ENCODE measurements at regions not wholly inside any gene's neighbourhood (a gene's known extent, or its start where the extent isn't known, plus 50 kb on each side); places are given as distances from the start of the nearest gene placed in this dataset.

GRCh38 chr2:15688924-15689568, 97.4 kb downstream of the DDX1 start:
- ATAC-seq: no peak
- ChIA-PET POLR2A (no interaction called here), CTCF (no interaction called here)
- no peak for FAIRE-seq
- H3K4me1 ChIP-seq: no peaks in the 10 kb centered on the region
- DNase-seq (ENCODE audit: low read depth in 1 of 2, low spot score in 1 of 2): no peak
- no peaks in the 10 kb centered on the region for H3K9me3 ChIP-seq
- no peak overlapping the region for H3K4me3 ChIP-seq
- H3K27ac ChIP-seq: no peak overlapping the region
- no peak overlapping the region for H3K4me2 ChIP-seq
- TF ChIP-seq TFCP2L1 (CRISPR knock-in tag; IDR thresholded peaks at IDR 0.05) (no peak), NPAS2 (CRISPR knock-in tag; IDR thresholded peaks at IDR 0.05; ENCODE audit: borderline replicate concordance) (no peak), ZC3H11A (IDR thresholded peaks at IDR 0.05) (no peak), RFX5 (IDR thresholded peaks at IDR 0.05) (no peak), MAZ (IDR thresholded peaks at IDR 0.05; ENCODE audit: borderline replicate concordance, low read depth, low read length) (no peak), ESRRA (IDR thresholded peaks at IDR 0.05; ENCODE audit: borderline replicate concordance, low read length) (no peak), EHF (CRISPR knock-in tag; IDR thresholded peaks at IDR 0.05) (no peak), HEYL (CRISPR knock-in tag; IDR thresholded peaks at IDR 0.05) (no peak), CHD4 (IDR thresholded peaks at IDR 0.05; ENCODE audit: borderline replicate concordance) (no peak), KDM1A (IDR thresholded peaks at IDR 0.05; ENCODE audit: low read depth) (no peak), SMC3 (IDR thresholded peaks at IDR 0.05) (no peak), RNF2 (IDR thresholded peaks at IDR 0.05; ENCODE audit: borderline replicate concordance, low read depth) (no peak), HDAC2 (IDR thresholded peaks at IDR 0.05) (no peak), PBX3 (IDR thresholded peaks at IDR 0.05) (no peak), NFE2L2 (conservative IDR thresholded peaks at IDR 0.05; ENCODE audit: low read length) (no peak)
- TF ChIP-seq, protein P1, sequence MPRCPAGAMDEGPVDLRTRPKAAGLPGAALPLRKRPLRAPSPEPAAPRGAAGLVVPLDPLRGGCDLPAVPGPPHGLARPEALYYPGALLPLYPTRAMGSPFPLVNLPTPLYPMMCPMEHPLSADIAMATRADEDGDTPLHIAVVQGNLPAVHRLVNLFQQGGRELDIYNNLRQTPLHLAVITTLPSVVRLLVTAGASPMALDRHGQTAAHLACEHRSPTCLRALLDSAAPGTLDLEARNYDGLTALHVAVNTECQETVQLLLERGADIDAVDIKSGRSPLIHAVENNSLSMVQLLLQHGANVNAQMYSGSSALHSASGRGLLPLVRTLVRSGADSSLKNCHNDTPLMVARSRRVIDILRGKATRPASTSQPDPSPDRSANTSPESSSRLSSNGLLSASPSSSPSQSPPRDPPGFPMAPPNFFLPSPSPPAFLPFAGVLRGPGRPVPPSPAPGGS (IDR thresholded peaks at IDR 0.05): no peak
- TF ChIP-seq, protein P2, sequence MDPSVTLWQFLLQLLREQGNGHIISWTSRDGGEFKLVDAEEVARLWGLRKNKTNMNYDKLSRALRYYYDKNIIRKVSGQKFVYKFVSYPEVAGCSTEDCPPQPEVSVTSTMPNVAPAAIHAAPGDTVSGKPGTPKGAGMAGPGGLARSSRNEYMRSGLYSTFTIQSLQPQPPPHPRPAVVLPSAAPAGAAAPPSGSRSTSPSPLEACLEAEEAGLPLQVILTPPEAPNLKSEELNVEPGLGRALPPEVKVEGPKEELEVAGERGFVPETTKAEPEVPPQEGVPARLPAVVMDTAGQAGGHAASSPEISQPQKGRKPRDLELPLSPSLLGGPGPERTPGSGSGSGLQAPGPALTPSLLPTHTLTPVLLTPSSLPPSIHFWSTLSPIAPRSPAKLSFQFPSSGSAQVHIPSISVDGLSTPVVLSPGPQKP (IDR thresholded peaks at IDR 0.05; ENCODE audit: low read depth, low read length): no peak
- 26% methylated on average over 8 of the region's 8 CpGs for WGBS (ENCODE audit: missing lambda C conversion rate)

DNA sequence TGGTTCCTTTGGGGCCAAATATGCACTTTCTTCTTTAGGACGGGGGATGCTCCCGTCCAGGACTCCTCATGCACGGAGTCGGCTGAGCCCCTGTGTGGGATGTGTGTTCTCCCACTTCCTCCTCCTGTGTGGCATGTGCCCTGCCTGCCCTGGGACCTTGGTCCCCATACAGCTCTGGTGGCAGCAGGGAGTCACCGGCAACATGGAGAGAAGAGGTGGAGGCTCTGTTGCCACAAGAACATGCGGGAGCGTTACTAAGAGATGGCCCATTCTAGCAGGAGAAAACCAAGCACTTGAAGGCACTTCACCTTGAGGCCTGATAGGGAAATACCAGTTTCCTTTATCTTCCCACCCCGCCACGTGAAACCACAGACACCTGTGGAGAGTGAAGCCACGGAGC, 98.0 kb downstream of the DDX1 start:
- Histone ChIP-seq H3K4me1 (no peaks in the 10 kb centered on the region), H3K9me3 (no peaks in the 10 kb centered on the region), H3K4me3 (no peak overlapping the region), H3K27ac (no peak overlapping the region), H3K4me2 (no peak overlapping the region)
- no peak for TF ChIP-seq RAD21 (conservative IDR thresholded peaks at IDR 0.05 in 1 of 2, IDR thresholded peaks at IDR 0.05 in 1 of 2)
- no peak for TF ChIP-seq ZC3H11A (IDR thresholded peaks at IDR 0.05)
- no peak for ATAC-seq
- FAIRE-seq: no peak
- POLR2A ChIA-PET: no interaction called here
- 66% methylated on average over 10 of the region's 10 CpGs for WGBS (ENCODE audit: missing lambda C conversion rate)
- CTCF ChIA-PET: no interaction called here
- DNase-seq (ENCODE audit: low read depth in 1 of 2, low spot score in 1 of 2): no peak

DNA sequence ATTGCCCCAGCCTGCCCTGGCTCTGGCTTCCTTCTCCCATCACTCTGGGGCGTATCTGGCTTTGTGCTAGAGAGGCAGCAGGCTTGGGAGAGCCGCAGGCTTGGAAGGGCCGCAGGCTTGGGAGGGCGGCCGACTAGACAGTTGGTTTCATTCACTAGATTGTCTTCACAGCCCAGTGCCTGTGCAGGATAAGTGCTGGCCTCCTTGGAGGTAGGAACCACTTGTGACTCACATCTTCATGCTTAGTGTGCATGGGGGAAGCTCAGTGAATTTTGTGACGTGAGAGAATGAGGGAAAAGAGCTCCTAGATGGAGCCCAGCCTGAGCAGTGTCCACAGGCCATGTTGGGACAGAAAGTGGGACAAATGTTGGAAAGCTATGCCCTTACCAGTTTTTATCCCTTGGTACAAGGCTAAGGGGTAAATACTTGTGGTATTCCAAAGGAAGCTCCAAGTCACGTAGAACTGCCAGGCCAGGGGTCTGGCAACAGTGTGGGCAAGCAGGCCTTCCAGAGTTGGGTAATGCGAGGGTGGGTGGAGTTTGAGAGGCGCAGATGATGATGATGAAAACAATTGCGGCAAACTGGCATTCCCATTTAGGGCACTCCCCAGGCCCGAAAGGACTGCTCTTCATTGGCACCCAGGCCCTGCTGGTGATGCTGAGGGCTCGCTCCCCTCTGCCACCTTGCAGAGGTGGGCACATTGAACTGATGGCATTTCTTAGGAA, 100.1 kb downstream of the DDX1 start:
- Histone ChIP-seq H3K4me2 (no peak overlapping the region), H3K9me3 (no peaks in the 10 kb centered on the region), H3K4me1 (no peaks in the 10 kb centered on the region), H3K4me3 (no peak overlapping the region), H3K27ac (no peak overlapping the region)
- DNase-seq (ENCODE audit: low read depth in 1 of 2, low spot score in 1 of 2): no peak
- ChIA-PET POLR2A (no interaction called here), CTCF (interaction anchor here (1.0 to 1.1 kb wide), 2 partner anchors 25 to 49 kb away, joined by 3 read pairs; no protein-coding TSS in a partner anchor)
- no peak for ATAC-seq
- TF ChIP-seq CHD2 (IDR thresholded peaks at IDR 0.05; ENCODE audit: low read length, partially characterized antibody): no peak
- TF ChIP-seq REST (IDR thresholded peaks at IDR 0.05): no peak
- 73% methylated on average over 12 of the region's 12 CpGs for WGBS (ENCODE audit: missing lambda C conversion rate)
- no peak for FAIRE-seq

Data from A549 (cell line).